Body of pancreas (tissue), 4 donors: ENCODE measurements at regions not wholly inside any gene's neighbourhood (a gene's known extent, or its start where the extent isn't known, plus 50 kb on each side); places are given as distances from the start of the nearest gene placed in this dataset.

Experiments used
- ATAC-seq: fragments of 150-250 bp; one replicate; pipeline ENCODE4 v1.9.1; 2016
- DNase-seq, 4 donors: peaks; one replicate each; pipeline ENCODE4 v3.0.0-alpha.2; 2019
- H3K27ac ChIP-seq, 4 donors: fragments of 200-600 bp; sonication (generic); 1 replicate in 3 of 4; 2 replicates in 1 of 4; pipeline versions ENCODE4 v1.5.1 to v1.6.1; 2016 to 2019; ENCODE audit warnings: mild to moderate bottlenecking in 1 of 4, mixed read lengths in 1 of 4, moderate library complexity in 1 of 4
- H3K27me3 ChIP-seq, 2 donors: fragments of 200-600 bp; sonication (generic); one replicate each; pipeline ENCODE4 v1.6.0; 2016; ENCODE audit warnings: mild to moderate bottlenecking in 1 of 2
- H3K36me3 ChIP-seq, 2 donors: fragments of 200-600 bp; sonication (generic); replicated peaks in 1 of 2; 2 replicates each; pipeline ENCODE4 v1.5.1; 2016; ENCODE audit warnings: low read depth in 2 of 2; ENCODE audit not compliant: insufficient read depth in 1 of 2
- H3K4me1 ChIP-seq: fragments of 200-600 bp; sonication (generic); one replicate; pipeline ENCODE4 v1.6.0; 2016
- H3K4me3 ChIP-seq, 2 donors: fragments of 200-600 bp; sonication (generic); 1 replicate in 1 of 2; 2 replicates in 1 of 2; pipeline ENCODE4 v1.5.1; 2016 to 2019
- H3K9me3 ChIP-seq, 3 donors: fragments of 200-600 bp; sonication (generic); 1 replicate in 2 of 3; 2 replicates in 1 of 3; pipeline ENCODE4 v1.5.1; 2016
- POLR2A ChIP-seq, 3 donors: fragments of 450-650 bp; IDR thresholded peaks; one replicate each; pipeline ENCODE4 v1.6.1; 2016; ENCODE audit warnings: antibody characterized with exemption in 3 of 3, mild to moderate bottlenecking in 2 of 3
- WGBS, 2 donors: methylation state at CpG; one replicate each; pipeline ENCODE4 v1.1.5; 2017; 5-methylcytosine and 5-hydroxymethylcytosine counted together
- intact Hi-C: fragments of 100-400 bp; cut with DNase I; formaldehyde crosslinking; loops from one replicate; pipeline ENCODE4 v1.15.1; 2023
- TF ChIP-seq, protein P1 (sequence below), 7 experiments: fragments of 450-650 bp in 4 of 7; fragments of 200-600 bp in 3 of 7; sonication (generic) in 3 of 7; IDR thresholded peaks; one replicate each; pipeline ENCODE4 v1.5.1; 2016 to 2019; ENCODE audit warnings: antibody characterized with exemption in 7 of 7

DNA sequence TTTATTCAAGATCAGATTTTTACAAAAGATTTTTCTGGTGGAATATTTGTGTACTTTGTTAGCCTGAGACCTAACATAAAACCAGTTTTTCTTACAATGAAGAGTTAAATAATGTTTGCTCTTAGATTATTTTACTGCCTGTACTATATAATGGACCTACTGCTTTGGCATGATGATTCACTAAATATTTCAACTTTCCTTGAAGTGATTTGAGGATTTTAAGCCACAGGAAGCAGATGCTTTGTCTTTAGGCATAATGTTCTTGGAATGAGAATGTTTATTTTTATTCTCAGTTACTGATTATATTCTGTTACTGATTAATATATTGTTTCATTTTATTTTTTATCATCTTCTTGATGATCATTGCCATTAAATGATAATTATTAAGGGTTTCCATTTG, 175.3 kb upstream of the LRP1B start:
- H3K27ac ChIP-seq = no peak overlapping the region
- DNase-seq (no peak), ATAC-seq (no peak)
- no peaks in the 10 kb centered on the region for H3K27me3 ChIP-seq
- no peaks in the 10 kb centered on the region for H3K36me3 ChIP-seq
- TF ChIP-seq, protein P1, sequence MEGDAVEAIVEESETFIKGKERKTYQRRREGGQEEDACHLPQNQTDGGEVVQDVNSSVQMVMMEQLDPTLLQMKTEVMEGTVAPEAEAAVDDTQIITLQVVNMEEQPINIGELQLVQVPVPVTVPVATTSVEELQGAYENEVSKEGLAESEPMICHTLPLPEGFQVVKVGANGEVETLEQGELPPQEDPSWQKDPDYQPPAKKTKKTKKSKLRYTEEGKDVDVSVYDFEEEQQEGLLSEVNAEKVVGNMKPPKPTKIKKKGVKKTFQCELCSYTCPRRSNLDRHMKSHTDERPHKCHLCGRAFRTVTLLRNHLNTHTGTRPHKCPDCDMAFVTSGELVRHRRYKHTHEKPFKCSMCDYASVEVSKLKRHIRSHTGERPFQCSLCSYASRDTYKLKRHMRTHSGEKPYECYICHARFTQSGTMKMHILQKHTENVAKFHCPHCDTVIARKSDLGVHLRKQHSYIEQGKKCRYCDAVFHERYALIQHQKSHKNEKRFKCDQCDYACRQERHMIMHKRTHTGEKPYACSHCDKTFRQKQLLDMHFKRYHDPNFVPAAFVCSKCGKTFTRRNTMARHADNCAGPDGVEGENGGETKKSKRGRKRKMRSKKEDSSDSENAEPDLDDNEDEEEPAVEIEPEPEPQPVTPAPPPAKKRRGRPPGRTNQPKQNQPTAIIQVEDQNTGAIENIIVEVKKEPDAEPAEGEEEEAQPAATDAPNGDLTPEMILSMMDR (IDR thresholded peaks at IDR 0.05) = no peak
- no peak for TF ChIP-seq POLR2A (IDR thresholded peaks at IDR 0.05)
- H3K9me3 ChIP-seq = peaks cover 0 to 13% (median 0%) of the 10 kb centered on the region in 3 donors
- H3K4me3 ChIP-seq = no peak overlapping the region
- intact Hi-C loops = no loop called here
- no peaks in the 10 kb centered on the region for H3K4me1 ChIP-seq

DNA sequence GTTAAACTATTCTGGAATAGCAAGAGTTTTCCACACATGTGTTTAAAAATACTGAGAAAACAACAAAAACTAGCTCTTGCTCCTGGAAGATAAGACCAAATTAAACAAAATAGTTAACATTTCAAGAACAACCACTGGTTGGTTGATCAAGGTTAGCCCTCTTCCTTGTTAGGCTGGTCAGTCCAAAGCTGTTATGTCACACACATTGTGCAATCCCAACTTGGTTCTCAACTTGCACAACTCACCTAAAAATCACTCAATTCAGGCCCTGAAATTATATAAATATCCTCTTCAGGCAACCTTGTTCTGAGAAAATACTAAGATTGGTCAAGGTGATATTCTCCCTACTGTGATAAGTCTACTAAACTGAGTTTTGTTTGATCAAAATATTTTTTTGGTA, 169.7 kb upstream of the LRP1B start:
- no peak overlapping the region for H3K4me3 ChIP-seq
- no peaks in the 10 kb centered on the region for H3K4me1 ChIP-seq
- ATAC-seq = no peak

DNA sequence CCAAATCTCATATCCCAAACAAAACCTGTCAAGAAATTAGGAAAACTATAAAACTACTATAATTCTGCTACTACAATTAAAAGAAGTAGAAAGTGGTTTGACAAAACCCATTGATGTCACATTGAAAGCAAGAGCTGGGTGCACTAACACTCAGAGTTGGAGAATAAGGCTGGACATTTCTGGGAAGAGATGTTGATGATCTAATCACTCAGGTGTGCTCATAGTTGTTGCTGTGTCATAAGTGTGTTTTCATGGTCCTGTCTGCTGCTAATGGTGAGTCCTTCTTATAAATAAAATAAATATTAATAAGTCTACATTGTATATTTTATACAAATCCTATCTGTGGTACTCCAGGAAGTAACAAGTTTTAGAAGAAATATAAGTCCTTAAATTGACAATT, 168.2 kb upstream of the LRP1B start:
- Histone ChIP-seq H3K9me3 (no peaks in the 10 kb centered on the region), H3K4me1 (no peaks in the 10 kb centered on the region), H3K4me3 (no peak overlapping the region), H3K27ac (no peak overlapping the region), H3K27me3 (no peaks in the 10 kb centered on the region), H3K36me3 (no peaks in the 10 kb centered on the region)
- DNase-seq (no peak), ATAC-seq (no peak)
- intact Hi-C loops = no loop called here
- no peak for TF ChIP-seq POLR2A (IDR thresholded peaks at IDR 0.05)
- TF ChIP-seq, protein P1 (IDR thresholded peaks at IDR 0.05) = no peak

More for the DNA sequence above, 169.7 kb upstream of the LRP1B start:
- DNase-seq = no peak
- Histone ChIP-seq H3K27ac (no peak overlapping the region), H3K27me3 (no peaks in the 10 kb centered on the region), H3K36me3 (no peaks in the 10 kb centered on the region), H3K9me3 (no peaks in the 10 kb centered on the region)
- no peak for TF ChIP-seq POLR2A (IDR thresholded peaks at IDR 0.05)
- TF ChIP-seq, protein P1 (IDR thresholded peaks at IDR 0.05) = no peak
- intact Hi-C loops = no loop called here

DNA sequence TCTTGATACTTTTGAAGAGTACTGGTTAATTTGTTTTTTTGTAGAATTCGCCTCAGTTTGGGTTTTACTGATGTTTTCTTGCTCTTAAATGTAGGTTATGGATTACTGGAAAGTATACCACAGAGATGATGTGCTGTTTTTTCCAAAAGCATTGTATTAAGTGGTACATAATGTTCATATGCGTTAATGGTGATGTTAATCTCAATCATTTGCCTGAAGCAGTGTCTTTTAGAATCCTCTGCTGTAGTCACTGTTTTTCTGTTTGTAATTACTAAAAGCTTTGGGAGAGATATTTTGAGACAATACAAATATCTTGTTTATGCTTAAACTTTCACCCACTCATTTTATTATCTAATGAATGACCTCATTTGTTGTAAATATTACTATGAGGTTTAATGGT, 163.4 kb upstream of the LRP1B start:
- 61 to 62% methylated on average over 2 of the region's 2 CpGs for WGBS, 2 donors
- DNase-seq = no peak
- intact Hi-C loops = no loop called here
- Histone ChIP-seq H3K4me3 (no peak overlapping the region), H3K27ac (no peak overlapping the region), H3K27me3 (no peaks in the 10 kb centered on the region), H3K9me3 (no peaks in the 10 kb centered on the region), H3K36me3 (no peaks in the 10 kb centered on the region), H3K4me1 (no peaks in the 10 kb centered on the region)
- no peak for TF ChIP-seq POLR2A (IDR thresholded peaks at IDR 0.05)
- TF ChIP-seq, protein P1 (IDR thresholded peaks at IDR 0.05) = no peak
- no peak for ATAC-seq

DNA sequence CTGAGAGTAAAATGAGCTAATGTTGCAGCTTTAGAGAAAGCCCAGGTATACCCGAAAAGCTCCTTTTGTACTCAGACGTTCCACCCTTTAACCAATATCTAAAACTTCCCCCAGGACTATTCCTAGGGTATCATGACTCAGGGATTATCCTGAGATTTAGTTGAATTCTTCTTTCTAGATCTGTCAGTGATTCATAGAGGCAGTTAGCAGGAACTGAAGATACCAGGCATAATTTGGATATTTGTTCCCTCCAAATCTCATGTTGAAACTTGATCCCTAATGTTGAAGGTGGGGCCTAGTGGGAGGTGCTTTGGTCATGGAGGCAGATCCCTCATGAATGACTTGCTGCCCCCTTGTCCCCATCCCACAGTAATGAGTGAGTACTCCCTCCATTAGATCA, 161.2 kb upstream of the LRP1B start:
- no peak for TF ChIP-seq POLR2A (IDR thresholded peaks at IDR 0.05)
- TF ChIP-seq, protein P1 (IDR thresholded peaks at IDR 0.05) = no peak
- no peak overlapping the region for H3K4me3 ChIP-seq
- 56% methylated on average over 2 of the region's 2 CpGs for WGBS, 2 donors
- no peaks in the 10 kb centered on the region for H3K36me3 ChIP-seq
- DNase-seq (no peak), ATAC-seq (no peak)
- H3K27me3 ChIP-seq = no peaks in the 10 kb centered on the region
- intact Hi-C loops = no loop called here
- H3K4me1 ChIP-seq = no peaks in the 10 kb centered on the region
- H3K27ac ChIP-seq = no peak overlapping the region
- no peaks in the 10 kb centered on the region for H3K9me3 ChIP-seq
